Left ventricle myocardium inferior (tissue), 1 donor: ENCODE measurements at regions not wholly inside any gene's neighbourhood (a gene's known extent, or its start where the extent isn't known, plus 50 kb on each side); places are given as distances from the start of the nearest gene placed in this dataset.

Source experiments
- DNase-seq: peaks from one replicate; pipeline ENCODE4 v3.0.0-alpha.2; 2020
- H3K27ac ChIP-seq: fragments of 200-600 bp; replicated peaks from 2 replicates; pipeline ENCODE4 v1.8.0; 2021
- H3K27me3 ChIP-seq: fragments of 200-600 bp; 2 replicates; pipeline ENCODE4 v1.8.0; 2021; ENCODE audit warnings: low read depth
- H3K36me3 ChIP-seq: fragments of 200-600 bp; 2 replicates; pipeline ENCODE4 v1.8.0; 2021
- H3K4me1 ChIP-seq: fragments of 200-600 bp; 2 replicates; pipeline ENCODE4 v1.8.0; 2021
- H3K4me3 ChIP-seq: fragments of 200-600 bp; 2 replicates; pipeline ENCODE4 v1.8.0; 2021; ENCODE audit warnings: mild to moderate bottlenecking, moderate library complexity
- H3K9me3 ChIP-seq: fragments of 200-600 bp; replicated peaks from 2 replicates; pipeline ENCODE4 v1.8.0; 2021
- CTCF ChIP-seq: fragments of 200-600 bp; IDR thresholded peaks from 2 replicates; pipeline ENCODE4 v1.8.0; 2021; ENCODE audit warnings: antibody characterized with exemption, mild to moderate bottlenecking, borderline replicate concordance
- intact Hi-C: fragments of 100-400 bp; cut with micrococcal nuclease; formaldehyde crosslinking; loops from one replicate; pipeline ENCODE4 v1.11.0; 2022
- donor health status: DM: no; HTN: yes; CAD: no; lungs with severe emphysema.

- H3K27me3 ChIP-seq: peaks cover 33% of the 10 kb centered on the region
- TF ChIP-seq CTCF: no peak
- H3K36me3 ChIP-seq: no peaks in the 10 kb centered on the region
- no peak for DNase-seq
- peaks cover 8% of the 10 kb centered on the region for H3K4me1 ChIP-seq
- H3K9me3 ChIP-seq: no peaks in the 10 kb centered on the region
- intact Hi-C loops: no loop called here
- H3K4me3 ChIP-seq: no peak overlapping the region
- no peak overlapping the region for H3K27ac ChIP-seq
Measured at GRCh38 chr11:45366619-45367190, 80.6 kb upstream of the SYT13 start.

GRCh38 chr11:45365961-45366618 lies 79.9 kb upstream of the SYT13 start:
- no peak for DNase-seq
- H3K36me3 ChIP-seq: no peaks in the 10 kb centered on the region
- intact Hi-C loops: no loop called here
- H3K27ac ChIP-seq: no peak overlapping the region
- H3K4me1 ChIP-seq: peaks cover 2% of the 10 kb centered on the region
- TF ChIP-seq CTCF: no peak
- H3K27me3 ChIP-seq: peaks cover 31% of the 10 kb centered on the region
- no peaks in the 10 kb centered on the region for H3K9me3 ChIP-seq
- H3K4me3 ChIP-seq: no peak overlapping the region

- no peak overlapping the region for H3K4me3 ChIP-seq
- DNase-seq: no peak
- peaks cover 18% of the 10 kb centered on the region for H3K27me3 ChIP-seq
- no peak for TF ChIP-seq CTCF
- no peak overlapping the region for H3K27ac ChIP-seq
- no peaks in the 10 kb centered on the region for H3K9me3 ChIP-seq
- intact Hi-C loops: no loop called here
- H3K4me1 ChIP-seq: no peaks in the 10 kb centered on the region
- H3K36me3 ChIP-seq: no peaks in the 10 kb centered on the region
Measured at GRCh38 chr11:45362636-45363035, 76.5 kb upstream of the SYT13 start.

- Histone ChIP-seq H3K4me1 (no peaks in the 10 kb centered on the region), H3K27me3 (peaks cover 18% of the 10 kb centered on the region), H3K4me3 (no peak overlapping the region), H3K9me3 (no peaks in the 10 kb centered on the region), H3K27ac (no peak overlapping the region), H3K36me3 (no peaks in the 10 kb centered on the region)
- no peak for TF ChIP-seq CTCF
- intact Hi-C loops: no loop called here
- no peak for DNase-seq
Measured at GRCh38 chr11:45361551-45361950, 75.4 kb upstream of the SYT13 start.

- H3K27ac ChIP-seq: peak overlapping the region; percentile 73
- peaks cover 14% of the 10 kb centered on the region for H3K4me1 ChIP-seq
- H3K36me3 ChIP-seq: no peaks in the 10 kb centered on the region
- H3K27me3 ChIP-seq: peaks cover 10% of the 10 kb centered on the region
- intact Hi-C loops: no loop called here
- no peak for DNase-seq
- TF ChIP-seq CTCF: no peak
- peak overlapping the region; percentile 80 for H3K4me3 ChIP-seq
- H3K9me3 ChIP-seq: no peaks in the 10 kb centered on the region
Measured at GRCh38 chr11:45355706-45356041, 69.5 kb upstream of the SYT13 start.
